Trophoblast cell (in vitro differentiated cells and primary cell): ENCODE measurements at regions not wholly inside any gene's neighbourhood (a gene's known extent, or its start where the extent isn't known, plus 50 kb on each side); places are given as distances from the start of the nearest gene placed in this dataset.
A peak's percentile ranks its signal among the peaks of the same experiment; 100 is the strongest.

Source experiments
- DNase-seq, 2 donors: peaks; one replicate each; pipeline ENCODE4 v3.0.0-alpha.2; 2016
- H2AFZ ChIP-seq: 2 replicates; pipeline ENCODE4 v1.6.1; 2013; ENCODE audit warnings: low read length, moderate library complexity, mild to moderate bottlenecking; ENCODE audit not compliant: insufficient read depth, poor library complexity
- H2AK5ac ChIP-seq: 2 replicates; pipeline ENCODE4 v1.6.1; 2013; ENCODE audit warnings: mild to moderate bottlenecking, low read length
- H2BK120ac ChIP-seq: 2 replicates; pipeline ENCODE4 v1.6.1; 2013; ENCODE audit warnings: low read length, mild to moderate bottlenecking, moderate library complexity; ENCODE audit not compliant: insufficient read depth, poor library complexity
- H2BK12ac ChIP-seq: 2 replicates; pipeline ENCODE4 v1.6.1; 2013; ENCODE audit warnings: mild to moderate bottlenecking, low read length, moderate library complexity
- H2BK5ac ChIP-seq: 2 replicates; pipeline ENCODE4 v1.6.1; 2013; ENCODE audit warnings: low read length, low read depth, moderate library complexity, mild to moderate bottlenecking; ENCODE audit not compliant: poor library complexity
- H3K14ac ChIP-seq: 2 replicates; pipeline ENCODE4 v1.6.1; 2013; ENCODE audit warnings: mild to moderate bottlenecking, low read length
- H3K18ac ChIP-seq: 2 replicates; pipeline ENCODE4 v1.6.1; 2013; ENCODE audit warnings: mild to moderate bottlenecking, low read length
- H3K23ac ChIP-seq: 2 replicates; pipeline ENCODE4 v1.6.1; 2013; ENCODE audit warnings: low read length
- H3K27ac ChIP-seq: 2 replicates; pipeline ENCODE4 v1.5.1; 2013; ENCODE audit warnings: low read depth, mild to moderate bottlenecking, inconsistent platforms, low read length, moderate library complexity
- H3K27me3 ChIP-seq: 2 replicates; pipeline ENCODE4 v1.6.1; 2013; ENCODE audit warnings: inconsistent platforms, mild to moderate bottlenecking, low read length, moderate library complexity; ENCODE audit not compliant: insufficient read depth
- H3K36me3 ChIP-seq, 2 experiments: 1 replicate in 1 of 2; 2 replicates in 1 of 2; pipeline ENCODE4 v1.6.1; 2013; ENCODE audit warnings: low read length in 2 of 2, mild to moderate bottlenecking in 2 of 2, moderate library complexity in 1 of 2; ENCODE audit not compliant: insufficient read depth in 2 of 2, control insufficient read depth in 1 of 2
- H3K4ac ChIP-seq: 2 replicates; pipeline ENCODE4 v1.6.1; 2013; ENCODE audit warnings: low read depth, mild to moderate bottlenecking, low read length, moderate library complexity
- H3K4me1 ChIP-seq, 2 experiments: 1 replicate in 1 of 2; 2 replicates in 1 of 2; pipeline ENCODE4 v1.6.1; 2013; ENCODE audit warnings: low read length in 2 of 2, mild to moderate bottlenecking in 2 of 2, moderate library complexity in 1 of 2; ENCODE audit not compliant: insufficient read depth in 2 of 2, control insufficient read depth in 1 of 2
- H3K4me2 ChIP-seq: 2 replicates; pipeline ENCODE4 v1.6.1; 2013; ENCODE audit warnings: inconsistent platforms, mild to moderate bottlenecking, low read length, moderate library complexity
- H3K4me3 ChIP-seq: 2 replicates; pipeline ENCODE4 v1.5.1; 2013; ENCODE audit warnings: mild to moderate bottlenecking, low read depth, low read length, inconsistent platforms
- H3K79me1 ChIP-seq: one replicate; pipeline ENCODE4 v1.6.1; 2013; ENCODE audit warnings: low read length
- H3K79me2 ChIP-seq: 2 replicates; pipeline ENCODE4 v1.6.1; 2013; ENCODE audit warnings: low read length, mild to moderate bottlenecking; ENCODE audit not compliant: control insufficient read depth, insufficient read depth, poor library complexity
- H3K9ac ChIP-seq: 2 replicates; pipeline ENCODE4 v1.6.1; 2013; ENCODE audit warnings: mild to moderate bottlenecking, low read length
- H3K9me3 ChIP-seq: 2 replicates; pipeline ENCODE4 v1.6.1; 2013; ENCODE audit warnings: low read depth, mild to moderate bottlenecking, control low read depth, inconsistent platforms, low read length; ENCODE audit not compliant: insufficient read depth
- H4K12ac ChIP-seq: 2 replicates; pipeline ENCODE4 v1.6.1; 2013; ENCODE audit warnings: low read depth, mild to moderate bottlenecking, low read length, moderate library complexity
- H4K8ac ChIP-seq: 2 replicates; pipeline ENCODE4 v1.6.1; 2013; ENCODE audit warnings: low read depth, mild to moderate bottlenecking, low read length, moderate library complexity
- H4K91ac ChIP-seq: one replicate; pipeline ENCODE4 v1.6.1; 2013; ENCODE audit warnings: low read depth, mild to moderate bottlenecking, low read length, moderate library complexity
- WGBS: extraction: QIAGEN DNeasy Blood & Tissue Kit; methylation state at CpG from one replicate; pipeline ENCODE4 v1.1.7; 2013; ENCODE audit warnings: missing lambda C conversion rate; ENCODE audit not compliant: insufficient read length, insufficient coverage; ENCODE audit errors: extremely low coverage; 5-methylcytosine and 5-hydroxymethylcytosine counted together

DNA sequence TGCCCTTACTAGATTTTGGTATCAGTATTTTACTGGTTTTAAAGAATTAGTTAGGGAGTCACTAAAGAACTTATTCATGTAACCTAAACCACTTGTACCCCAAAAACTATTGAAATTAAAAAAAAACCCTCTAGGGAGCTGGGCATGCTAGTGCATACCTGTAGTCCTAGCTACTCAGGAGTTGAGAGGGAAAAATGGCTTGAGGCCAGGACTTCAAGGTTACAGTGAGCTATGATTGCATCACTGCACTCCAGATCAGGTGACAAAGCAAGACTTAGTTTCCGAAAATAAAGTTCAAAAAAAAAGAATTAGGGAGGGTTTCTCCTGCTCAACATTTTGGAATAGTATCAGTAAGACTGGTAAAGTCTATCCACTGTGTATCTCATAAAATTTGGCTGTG, 364.4 kb upstream of the LUZP2 start:
- no peak overlapping the region for H3K9ac ChIP-seq
- H3K4me1 ChIP-seq: no peaks in the 10 kb centered on the region
- no peak overlapping the region for H3K23ac ChIP-seq
- H2BK120ac ChIP-seq: no peak overlapping the region
- H3K4me3 ChIP-seq: no peak overlapping the region
- no peaks in the 10 kb centered on the region for H3K79me2 ChIP-seq
- no peak overlapping the region for H3K4ac ChIP-seq
- H3K18ac ChIP-seq: no peak overlapping the region
- H3K9me3 ChIP-seq: no peaks in the 10 kb centered on the region
- DNase-seq: no peak
- no peaks in the 10 kb centered on the region for H3K27me3 ChIP-seq
- H3K4me2 ChIP-seq: no peak overlapping the region
- H3K36me3 ChIP-seq: no peaks in the 10 kb centered on the region
- no peak overlapping the region for H2AK5ac ChIP-seq
- no peak overlapping the region for H2BK12ac ChIP-seq
- no peak overlapping the region for H4K91ac ChIP-seq
- no CpG with 5 or more reads among the region's 1 CpG for WGBS
- no peak overlapping the region for H2AFZ ChIP-seq
- no peak overlapping the region for H3K14ac ChIP-seq
- no peak overlapping the region for H4K12ac ChIP-seq
- H2BK5ac ChIP-seq: no peak overlapping the region
- no peak overlapping the region for H3K27ac ChIP-seq
- H3K79me1 ChIP-seq: no peaks in the 10 kb centered on the region
- H4K8ac ChIP-seq: no peak overlapping the region

GRCh38 chr11:24134879-24135589, 361.8 kb upstream of the LUZP2 start:
- Histone ChIP-seq H3K79me1 (no peaks in the 10 kb centered on the region), H2AK5ac (no peak overlapping the region), H2BK120ac (no peak overlapping the region), H3K27me3 (no peaks in the 10 kb centered on the region), H4K12ac (no peak overlapping the region), H3K4ac (no peak overlapping the region), H2BK12ac (no peak overlapping the region), H2BK5ac (no peak overlapping the region), H3K4me3 (no peak overlapping the region), H4K8ac (no peak overlapping the region), H3K4me2 (no peak overlapping the region), H3K18ac (no peak overlapping the region), H3K9me3 (no peaks in the 10 kb centered on the region), H4K91ac (no peak overlapping the region), H3K23ac (no peak overlapping the region), H3K14ac (no peak overlapping the region), H3K36me3 (no peaks in the 10 kb centered on the region), H2AFZ (no peak overlapping the region), H3K4me1 (no peaks in the 10 kb centered on the region), H3K9ac (no peak overlapping the region), H3K79me2 (no peaks in the 10 kb centered on the region), H3K27ac (no peak overlapping the region)
- peak in 1 of 2 donors; percentile 41 for DNase-seq

DNA sequence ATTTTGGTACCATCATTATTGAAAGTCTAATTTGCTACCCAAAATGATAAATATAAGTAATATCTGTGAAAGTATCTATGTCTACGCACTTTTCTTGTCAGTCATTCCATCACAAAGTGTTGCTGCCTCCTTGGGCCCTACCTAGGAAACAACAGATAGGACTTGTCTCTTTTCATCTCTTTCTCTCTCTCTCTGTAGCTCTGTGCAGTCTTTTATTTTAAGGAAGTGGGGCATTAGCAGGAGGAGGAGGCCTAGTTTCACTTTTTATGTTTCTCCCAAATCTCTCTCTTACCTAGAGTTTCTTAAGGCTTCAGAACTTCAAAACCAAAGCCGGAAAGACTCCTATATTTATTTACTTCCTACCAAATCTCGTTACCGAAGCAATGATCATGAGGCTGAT, 354.8 kb upstream of the LUZP2 start:
- no CpG with 5 or more reads among the region's 4 CpGs for WGBS
- H2AFZ ChIP-seq: no peak overlapping the region

GRCh38 chr11:24145411-24145810, 351.4 kb upstream of the LUZP2 start:
- Histone ChIP-seq H3K4me1 (no peaks in the 10 kb centered on the region), H3K27me3 (no peaks in the 10 kb centered on the region), H3K4ac (no peak overlapping the region), H3K79me2 (no peaks in the 10 kb centered on the region), H3K27ac (no peak overlapping the region), H2AFZ (no peak overlapping the region), H3K9me3 (no peaks in the 10 kb centered on the region), H4K8ac (no peak overlapping the region), H3K9ac (no peak overlapping the region), H3K14ac (no peak overlapping the region), H3K23ac (no peak overlapping the region), H2BK120ac (no peak overlapping the region), H2BK12ac (no peak overlapping the region), H3K18ac (no peak overlapping the region), H4K91ac (no peak overlapping the region), H3K79me1 (no peaks in the 10 kb centered on the region), H2BK5ac (no peak overlapping the region), H4K12ac (no peak overlapping the region), H3K36me3 (no peaks in the 10 kb centered on the region), H3K4me2 (no peak overlapping the region), H3K4me3 (no peak overlapping the region), H2AK5ac (no peak overlapping the region)
- peak; percentile 10 to 73 for DNase-seq
- WGBS: no CpG with 5 or more reads among the region's 5 CpGs

More for the DNA sequence above, 354.8 kb upstream of the LUZP2 start:
- Histone ChIP-seq H3K23ac (no peak overlapping the region), H3K79me2 (no peaks in the 10 kb centered on the region), H4K91ac (no peak overlapping the region), H3K4me3 (no peak overlapping the region), H3K4me2 (no peak overlapping the region), H3K27me3 (no peaks in the 10 kb centered on the region), H3K18ac (no peak overlapping the region), H3K14ac (no peak overlapping the region), H4K8ac (no peak overlapping the region), H3K4me1 (no peaks in the 10 kb centered on the region), H3K4ac (no peak overlapping the region), H4K12ac (no peak overlapping the region), H2BK12ac (no peak overlapping the region), H2AK5ac (no peak overlapping the region), H3K9ac (no peak overlapping the region), H3K9me3 (no peaks in the 10 kb centered on the region), H3K27ac (no peak overlapping the region), H2BK120ac (no peak overlapping the region), H2BK5ac (no peak overlapping the region), H3K79me1 (no peaks in the 10 kb centered on the region), H3K36me3 (no peaks in the 10 kb centered on the region)
- DNase-seq: peak in 1 of 2 donors; percentile 2
